Activated naive CD8-positive, alpha-beta T cell treated with anti-CD3 and anti-CD28 coated beads for 36 hours (primary cell): ENCODE measurements at regions not wholly inside any gene's neighbourhood (a gene's known extent, or its start where the extent isn't known, plus 50 kb on each side); places are given as distances from the start of the nearest gene placed in this dataset.
"Not testable (repeated sequence)": the region's sequence is repeated elsewhere in the genome, so short reads cannot be mapped to it uniquely, and the experiment has no call there.

Source experiments
- DNase-seq: peaks from one replicate; pipeline ENCODE4 v3.0.0; 2021
- H3K27ac Mint-ChIP-seq: one replicate; pipeline ENCODE4 v1.8.0; 2022; ENCODE audit warnings: mild to moderate bottlenecking, moderate library complexity, mixed read lengths
- H3K27me3 Mint-ChIP-seq: one replicate; pipeline ENCODE4 v1.8.0; 2022; ENCODE audit warnings: mild to moderate bottlenecking, mixed read lengths
- H3K36me3 Mint-ChIP-seq: one replicate; pipeline ENCODE4 v1.8.0; 2021; ENCODE audit warnings: mild to moderate bottlenecking, mixed read lengths
- H3K4me1 Mint-ChIP-seq: one replicate; pipeline ENCODE4 v1.8.0; 2021; ENCODE audit warnings: mixed read lengths
- H3K4me3 Mint-ChIP-seq: one replicate; pipeline ENCODE4 v1.8.0; 2022; ENCODE audit warnings: mild to moderate bottlenecking, moderate library complexity, mixed read lengths
- H3K9me3 Mint-ChIP-seq: one replicate; pipeline ENCODE4 v1.8.0; 2022; ENCODE audit warnings: mixed read lengths

DNA sequence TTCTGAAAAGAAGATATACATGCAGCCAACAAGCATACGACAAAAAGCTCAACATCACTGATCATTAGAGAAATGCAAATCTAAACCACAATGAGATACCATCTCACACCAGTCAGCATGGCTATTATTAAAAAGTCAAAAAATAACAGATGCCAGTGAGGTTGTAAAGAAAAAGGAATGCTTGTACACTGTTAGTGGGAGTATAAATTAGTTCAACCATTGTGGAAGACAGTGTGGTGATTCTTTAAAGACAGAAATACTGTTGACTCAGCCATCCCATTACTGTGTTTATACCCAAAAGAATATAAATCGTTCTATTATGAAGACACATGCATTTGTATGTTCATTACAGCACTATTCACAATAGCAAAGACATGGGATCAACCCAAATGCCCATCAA is 221.1 kb upstream of the GADL1 start:
- H3K4me3 Mint-ChIP-seq, H3K4me1 Mint-ChIP-seq, H3K27me3 Mint-ChIP-seq, H3K36me3 Mint-ChIP-seq, H3K27ac Mint-ChIP-seq, DNase-seq, H3K9me3 Mint-ChIP-seq: not testable (repeated sequence)

- H3K36me3 Mint-ChIP-seq = no peaks in the 10 kb centered on the region
- no peaks in the 10 kb centered on the region for H3K27me3 Mint-ChIP-seq
- peaks cover 3% of the 10 kb centered on the region for H3K9me3 Mint-ChIP-seq
- H3K4me3 Mint-ChIP-seq = no peak overlapping the region
- no peak overlapping the region for H3K27ac Mint-ChIP-seq
- no peaks in the 10 kb centered on the region for H3K4me1 Mint-ChIP-seq
- DNase-seq = no peak
These were observed 222.2 kb upstream of the GADL1 start for GRCh38 chr3:31116651-31117050.

DNA sequence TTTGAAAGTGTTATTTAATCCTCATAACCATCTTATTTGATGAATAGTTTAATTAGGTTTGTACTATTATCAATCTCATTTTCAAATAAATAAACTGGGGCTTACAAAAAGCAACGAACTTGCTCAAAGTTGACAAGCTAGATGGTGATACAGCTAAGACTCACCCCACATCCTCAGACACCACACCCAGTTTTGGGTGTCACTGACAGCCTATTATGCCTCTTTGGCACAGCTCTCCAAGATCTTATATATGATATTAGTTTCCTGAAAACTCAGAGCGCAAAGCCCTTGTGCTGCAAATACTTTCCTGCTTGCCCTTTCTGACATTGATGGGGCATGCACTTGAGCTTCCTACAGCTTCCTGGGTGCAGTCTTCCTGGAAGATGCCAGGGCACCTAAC is 223.4 kb upstream of the GADL1 start:
- Mint-ChIP-seq H3K36me3 (no peaks in the 10 kb centered on the region), H3K27ac (no peak overlapping the region), H3K27me3 (no peaks in the 10 kb centered on the region), H3K4me1 (no peaks in the 10 kb centered on the region), H3K4me3 (no peak overlapping the region), H3K9me3 (peaks cover 3% of the 10 kb centered on the region)
- DNase-seq = no peak

- Mint-ChIP-seq H3K9me3 (peaks cover 13% of the 10 kb centered on the region), H3K4me1 (peaks cover 4% of the 10 kb centered on the region), H3K27ac (no peak overlapping the region), H3K4me3 (no peak overlapping the region), H3K36me3 (peaks cover 8% of the 10 kb centered on the region), H3K27me3 (no peaks in the 10 kb centered on the region)
- DNase-seq = no peak
These were observed 229.9 kb upstream of the GADL1 start for GRCh38 chr3:31124373-31124772.

DNA sequence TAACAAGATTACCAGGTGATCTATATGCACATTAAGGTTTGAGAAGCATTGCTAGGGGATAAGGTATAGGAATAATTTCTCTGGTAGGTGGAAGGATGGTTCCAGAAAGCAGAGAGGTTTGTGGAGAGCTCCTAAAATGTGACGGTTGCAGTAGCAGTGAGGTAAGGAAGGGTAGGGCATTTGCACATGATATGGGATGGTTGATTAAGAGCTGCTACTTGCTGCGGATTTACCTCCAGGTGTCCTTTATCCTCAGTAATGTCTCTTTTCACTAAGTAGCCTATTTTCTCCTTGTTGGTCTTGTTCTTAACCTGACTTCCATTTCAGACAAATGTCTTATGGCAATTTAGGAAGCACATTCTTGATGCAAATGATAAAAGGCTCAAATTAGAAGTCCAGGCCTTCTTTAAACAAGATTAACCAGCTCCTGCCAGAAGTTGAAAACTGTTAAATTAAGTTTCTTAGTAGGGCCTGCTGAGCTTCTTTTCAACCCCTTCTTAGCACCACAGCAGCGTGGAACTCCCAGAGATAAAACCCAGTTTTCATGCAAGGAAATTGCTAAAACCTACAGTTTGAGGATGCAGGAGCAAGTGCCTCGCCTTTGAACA is 231.1 kb upstream of the GADL1 start:
- peaks cover 8% of the 10 kb centered on the region for H3K36me3 Mint-ChIP-seq
- H3K27ac Mint-ChIP-seq = no peak overlapping the region
- H3K27me3 Mint-ChIP-seq = no peaks in the 10 kb centered on the region
- peaks cover 5% of the 10 kb centered on the region for H3K4me1 Mint-ChIP-seq
- DNase-seq = no peak
- peaks cover 13% of the 10 kb centered on the region for H3K9me3 Mint-ChIP-seq
- H3K4me3 Mint-ChIP-seq = no peak overlapping the region

GRCh38 chr3:31129241-31129640 is 234.8 kb upstream of the GADL1 start:
- H3K27me3 Mint-ChIP-seq = no peaks in the 10 kb centered on the region
- no peak overlapping the region for H3K27ac Mint-ChIP-seq
- peaks cover 9% of the 10 kb centered on the region for H3K4me1 Mint-ChIP-seq
- peaks cover 6% of the 10 kb centered on the region for H3K36me3 Mint-ChIP-seq
- H3K4me3 Mint-ChIP-seq = no peak overlapping the region
- peaks cover 9% of the 10 kb centered on the region for H3K9me3 Mint-ChIP-seq
- DNase-seq = no peak

DNA sequence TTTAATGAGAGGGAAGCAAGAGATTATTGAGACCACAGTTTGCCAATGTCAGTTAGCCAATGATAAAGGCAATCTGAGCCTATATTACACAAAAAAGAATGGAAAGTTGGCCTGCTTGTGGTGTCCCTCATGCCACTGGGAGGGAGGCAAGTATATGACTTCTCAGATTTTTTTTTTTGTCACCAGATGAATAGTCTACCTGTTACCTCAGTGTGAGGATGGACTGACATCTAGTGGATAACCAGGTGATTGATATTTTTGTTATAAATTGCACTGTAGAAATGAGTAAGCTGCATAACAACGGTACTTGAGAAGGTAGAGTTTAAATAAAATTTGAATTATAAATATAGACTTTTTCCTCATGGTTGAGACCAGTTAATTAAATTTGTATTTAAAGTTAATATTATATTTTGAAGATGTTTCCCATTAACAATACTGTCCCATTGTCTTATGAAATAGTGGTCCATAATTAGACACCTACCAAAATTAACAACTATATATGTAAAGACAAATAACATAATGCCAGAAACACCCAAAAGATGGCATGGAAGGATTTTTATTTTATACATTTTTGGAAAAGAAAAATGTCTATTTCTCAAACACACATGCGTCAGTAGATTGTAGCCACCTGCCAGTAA is 237.8 kb upstream of the GADL1 start:
- H3K36me3 Mint-ChIP-seq = no peaks in the 10 kb centered on the region
- H3K4me3 Mint-ChIP-seq = no peak overlapping the region
- H3K9me3 Mint-ChIP-seq = no peaks in the 10 kb centered on the region
- no peak for DNase-seq
- no peaks in the 10 kb centered on the region for H3K27me3 Mint-ChIP-seq
- no peak overlapping the region for H3K27ac Mint-ChIP-seq
- peaks cover 9% of the 10 kb centered on the region for H3K4me1 Mint-ChIP-seq

- no peaks in the 10 kb centered on the region for H3K36me3 Mint-ChIP-seq
- H3K27me3 Mint-ChIP-seq = no peaks in the 10 kb centered on the region
- H3K27ac Mint-ChIP-seq = no peak overlapping the region
- H3K4me3 Mint-ChIP-seq = no peak overlapping the region
- peaks cover 9% of the 10 kb centered on the region for H3K4me1 Mint-ChIP-seq
- no peak for DNase-seq
- no peaks in the 10 kb centered on the region for H3K9me3 Mint-ChIP-seq
These were observed 239.1 kb upstream of the GADL1 start for GRCh38 chr3:31133541-31133940.

DNA sequence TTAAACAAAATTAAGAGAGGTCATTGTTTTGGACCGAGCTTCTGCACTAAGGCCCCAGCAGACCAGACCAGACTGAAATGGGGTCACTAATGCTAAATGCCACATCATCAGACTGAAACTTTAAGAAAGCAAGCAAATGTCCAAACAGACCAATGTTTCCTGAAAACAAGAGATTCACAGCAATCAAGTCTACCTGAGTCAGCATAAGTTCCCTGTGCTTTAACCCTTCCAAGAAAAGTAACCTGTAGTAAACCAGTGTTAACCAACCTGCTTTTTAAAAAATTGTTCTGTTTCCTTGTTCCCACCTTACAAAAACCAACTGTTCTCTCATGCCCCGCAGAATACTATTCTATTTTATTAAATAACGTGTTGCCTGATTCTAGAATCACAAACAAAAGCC is 241.1 kb upstream of the GADL1 start:
- Mint-ChIP-seq H3K27me3 (no peaks in the 10 kb centered on the region), H3K9me3 (no peaks in the 10 kb centered on the region), H3K27ac (no peak overlapping the region), H3K4me3 (no peak overlapping the region), H3K4me1 (peaks cover 4% of the 10 kb centered on the region), H3K36me3 (no peaks in the 10 kb centered on the region)
- DNase-seq = no peak

DNA sequence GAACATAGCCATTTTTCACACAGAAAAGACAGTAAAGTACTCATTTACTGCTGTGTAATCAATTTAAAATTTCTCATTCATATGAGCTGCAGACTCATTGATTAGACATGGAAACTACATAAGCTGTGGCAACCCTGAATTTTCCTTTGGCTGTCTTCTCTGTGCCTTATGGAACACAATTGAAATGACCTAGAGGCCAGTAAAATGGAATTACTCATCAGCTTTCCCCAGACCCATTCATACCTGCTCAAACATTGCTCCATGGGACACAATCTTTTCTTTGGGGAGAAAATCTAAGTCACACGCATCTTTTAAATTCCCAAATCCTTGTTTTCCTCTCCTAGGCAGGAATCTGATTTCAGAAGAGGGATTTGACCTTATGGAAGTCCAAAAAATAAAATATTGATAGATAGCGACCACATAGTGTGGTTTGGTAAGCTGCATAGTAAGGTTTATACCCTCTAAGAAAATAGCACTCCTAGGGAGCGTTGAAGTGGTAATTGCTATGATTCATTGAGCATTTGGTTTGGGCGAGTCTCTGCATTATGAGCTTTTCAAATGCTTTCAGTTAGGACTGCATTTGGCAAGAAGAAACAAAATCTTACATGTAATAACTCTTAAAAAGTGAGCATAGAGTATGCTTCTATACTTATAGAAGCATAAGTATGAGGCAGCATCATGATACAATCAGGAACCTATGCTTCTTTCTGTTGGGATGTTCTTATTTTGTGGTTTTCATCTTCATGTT is 243.4 kb upstream of the GADL1 start:
- DNase-seq = no peak
- H3K4me3 Mint-ChIP-seq = no peak overlapping the region
- H3K9me3 Mint-ChIP-seq = no peaks in the 10 kb centered on the region
- no peaks in the 10 kb centered on the region for H3K4me1 Mint-ChIP-seq
- no peaks in the 10 kb centered on the region for H3K36me3 Mint-ChIP-seq
- H3K27me3 Mint-ChIP-seq = no peaks in the 10 kb centered on the region
- H3K27ac Mint-ChIP-seq = no peak overlapping the region

GRCh38 chr3:31140470-31140869 is 246.0 kb upstream of the GADL1 start:
- Mint-ChIP-seq H3K4me3 (no peak overlapping the region), H3K27ac (no peak overlapping the region), H3K4me1 (no peaks in the 10 kb centered on the region), H3K36me3 (no peaks in the 10 kb centered on the region), H3K27me3 (no peaks in the 10 kb centered on the region), H3K9me3 (no peaks in the 10 kb centered on the region)
- no peak for DNase-seq

- Mint-ChIP-seq H3K36me3 (no peaks in the 10 kb centered on the region), H3K27me3 (no peaks in the 10 kb centered on the region), H3K4me1 (no peaks in the 10 kb centered on the region), H3K9me3 (no peaks in the 10 kb centered on the region), H3K4me3 (no peak overlapping the region), H3K27ac (no peak overlapping the region)
- no peak for DNase-seq
These were observed 247.7 kb upstream of the GADL1 start for GRCh38 chr3:31142139-31142538.

DNA sequence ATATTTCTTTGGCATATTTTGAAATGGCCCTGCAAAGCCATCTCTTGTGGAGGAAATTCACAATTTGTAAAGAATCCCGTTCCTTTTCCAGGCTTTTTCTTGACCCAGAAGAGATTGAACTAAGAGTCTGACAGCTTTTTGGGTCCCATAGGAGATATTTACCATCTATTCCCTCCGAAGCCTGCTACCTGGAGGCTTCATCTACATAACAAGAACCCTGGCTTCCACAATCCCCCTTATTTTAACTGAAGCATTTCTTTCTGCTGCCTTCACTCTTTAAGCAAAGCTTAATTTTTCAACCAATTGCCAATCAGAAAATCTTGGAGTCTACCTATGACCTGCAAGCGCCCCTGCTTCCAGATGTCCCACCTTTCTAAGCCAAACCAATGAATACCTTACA is 248.1 kb upstream of the GADL1 start:
- no peak overlapping the region for H3K27ac Mint-ChIP-seq
- H3K27me3 Mint-ChIP-seq = no peaks in the 10 kb centered on the region
- DNase-seq = no peak

GRCh38 chr3:31145062-31145461 is 250.6 kb upstream of the GADL1 start:
- Mint-ChIP-seq H3K9me3 (peaks cover 11% of the 10 kb centered on the region), H3K4me1 (no peaks in the 10 kb centered on the region), H3K27ac (no peak overlapping the region), H3K36me3 (peaks cover 9% of the 10 kb centered on the region), H3K27me3 (no peaks in the 10 kb centered on the region), H3K4me3 (no peak overlapping the region)
- DNase-seq = no peak

More for the DNA sequence above, 248.1 kb upstream of the GADL1 start:
- no peak overlapping the region for H3K4me3 Mint-ChIP-seq
- H3K36me3 Mint-ChIP-seq = no peaks in the 10 kb centered on the region
- H3K9me3 Mint-ChIP-seq = no peaks in the 10 kb centered on the region
- no peaks in the 10 kb centered on the region for H3K4me1 Mint-ChIP-seq

DNA sequence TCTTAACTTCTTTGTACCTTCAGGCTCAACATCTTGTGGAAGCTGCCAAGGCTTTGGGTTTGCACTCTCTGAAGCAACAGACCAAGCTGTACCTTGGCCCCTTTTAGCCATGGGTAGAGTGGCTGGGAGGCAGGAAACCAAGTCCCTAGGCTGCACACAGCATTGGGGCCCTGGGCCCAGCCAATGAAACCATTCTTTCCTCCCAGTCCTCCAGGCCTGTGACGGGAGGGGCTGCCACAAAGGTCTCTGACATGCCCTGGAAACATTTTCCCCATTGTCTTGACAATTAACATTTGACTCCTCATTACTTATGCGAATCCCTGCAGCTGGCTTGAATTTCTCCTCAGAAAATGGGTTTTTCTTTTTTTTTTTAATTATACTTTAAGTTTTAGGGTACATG is 253.1 kb upstream of the GADL1 start:
- no peak overlapping the region for H3K27ac Mint-ChIP-seq
- no peak for DNase-seq
- H3K27me3 Mint-ChIP-seq = no peaks in the 10 kb centered on the region
- no peaks in the 10 kb centered on the region for H3K4me1 Mint-ChIP-seq
- peaks cover 14% of the 10 kb centered on the region for H3K36me3 Mint-ChIP-seq
- no peak overlapping the region for H3K4me3 Mint-ChIP-seq
- peaks cover 21% of the 10 kb centered on the region for H3K9me3 Mint-ChIP-seq
